ENCODE measurements at regions not wholly inside any gene's neighbourhood (a gene's known extent, or its start where the extent isn't known, plus 50 kb on each side); places are given as distances from the start of the nearest gene placed in this dataset.

DNA sequence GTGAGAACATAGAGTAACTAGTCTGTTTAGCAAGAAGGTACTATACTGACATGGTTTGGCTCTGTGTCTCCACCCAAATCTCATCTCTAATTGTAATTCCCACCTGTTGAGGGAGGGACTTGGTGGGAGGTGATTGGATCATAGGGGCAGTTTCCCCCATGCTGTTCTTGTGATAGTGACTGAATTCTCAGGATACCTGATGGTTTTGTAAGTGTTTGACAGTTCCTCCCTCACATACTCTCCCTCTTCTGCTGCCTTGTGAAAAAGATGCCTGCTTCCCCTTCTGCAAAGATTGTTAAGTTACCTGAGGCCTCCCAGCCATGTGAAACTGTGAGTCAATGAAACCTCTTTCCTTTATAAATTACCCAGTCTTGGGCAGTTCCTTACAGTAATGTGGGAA is 240.4 kb upstream of the ST8SIA4 start:
- DNase-seq (ENCODE audit: low spot score in 2 of 2): no peak
- H3K36me3 ChIP-seq: no peaks in the 10 kb centered on the region
- H3K27me3 ChIP-seq: no peaks in the 10 kb centered on the region
- TF ChIP-seq, protein P1, sequence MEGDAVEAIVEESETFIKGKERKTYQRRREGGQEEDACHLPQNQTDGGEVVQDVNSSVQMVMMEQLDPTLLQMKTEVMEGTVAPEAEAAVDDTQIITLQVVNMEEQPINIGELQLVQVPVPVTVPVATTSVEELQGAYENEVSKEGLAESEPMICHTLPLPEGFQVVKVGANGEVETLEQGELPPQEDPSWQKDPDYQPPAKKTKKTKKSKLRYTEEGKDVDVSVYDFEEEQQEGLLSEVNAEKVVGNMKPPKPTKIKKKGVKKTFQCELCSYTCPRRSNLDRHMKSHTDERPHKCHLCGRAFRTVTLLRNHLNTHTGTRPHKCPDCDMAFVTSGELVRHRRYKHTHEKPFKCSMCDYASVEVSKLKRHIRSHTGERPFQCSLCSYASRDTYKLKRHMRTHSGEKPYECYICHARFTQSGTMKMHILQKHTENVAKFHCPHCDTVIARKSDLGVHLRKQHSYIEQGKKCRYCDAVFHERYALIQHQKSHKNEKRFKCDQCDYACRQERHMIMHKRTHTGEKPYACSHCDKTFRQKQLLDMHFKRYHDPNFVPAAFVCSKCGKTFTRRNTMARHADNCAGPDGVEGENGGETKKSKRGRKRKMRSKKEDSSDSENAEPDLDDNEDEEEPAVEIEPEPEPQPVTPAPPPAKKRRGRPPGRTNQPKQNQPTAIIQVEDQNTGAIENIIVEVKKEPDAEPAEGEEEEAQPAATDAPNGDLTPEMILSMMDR (IDR thresholded peaks at IDR 0.05): no peak
- TF ChIP-seq EP300 (IDR thresholded peaks at IDR 0.05) (no peak), POLR2AphosphoS5 (IDR thresholded peaks at IDR 0.05) (no peak), POLR2A (IDR thresholded peaks at IDR 0.05) (no peak)
- H3K27ac ChIP-seq: no peak overlapping the region
- H3K4me3 ChIP-seq: no peak overlapping the region
- H3K9me3 ChIP-seq: no peaks in the 10 kb centered on the region
- H3K4me1 ChIP-seq: no peaks in the 10 kb centered on the region

GRCh38 chr5:101142102-101142501 is 239.0 kb upstream of the ST8SIA4 start:
- Histone ChIP-seq H3K4me3 (no peak overlapping the region), H3K9me3 (no peaks in the 10 kb centered on the region), H3K36me3 (no peaks in the 10 kb centered on the region), H3K4me1 (no peaks in the 10 kb centered on the region), H3K27me3 (no peaks in the 10 kb centered on the region), H3K27ac (no peak overlapping the region)
- WGBS: 65% methylated on average over 3 of the region's 3 CpGs
- TF ChIP-seq EP300 (IDR thresholded peaks at IDR 0.05) (no peak), POLR2A (IDR thresholded peaks at IDR 0.05) (no peak), POLR2AphosphoS5 (IDR thresholded peaks at IDR 0.05) (no peak)
- TF ChIP-seq, protein P1 (IDR thresholded peaks at IDR 0.05): no peak
- no peak for DNase-seq (ENCODE audit: low spot score in 2 of 2)

DNA sequence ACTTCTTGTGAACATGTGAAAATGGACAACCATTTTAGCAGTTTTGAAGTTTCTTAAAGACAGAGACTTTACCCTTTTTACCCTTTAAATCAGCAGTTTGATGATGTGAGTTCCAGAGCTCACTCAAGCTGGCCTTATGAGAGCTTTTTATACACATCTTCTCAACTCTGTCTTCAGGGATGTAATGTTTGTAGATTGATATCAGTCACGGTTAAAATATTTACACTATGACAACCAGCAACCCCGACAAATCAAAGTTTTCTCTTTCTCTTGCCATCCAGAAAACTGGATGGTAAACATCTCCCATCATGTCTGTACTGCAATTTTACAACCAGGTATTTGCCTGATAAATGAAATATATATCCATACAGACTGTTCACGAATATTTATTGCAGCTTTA is 233.4 kb upstream of the ST8SIA4 start:
- no peaks in the 10 kb centered on the region for H3K9me3 ChIP-seq
- H3K4me1 ChIP-seq: no peaks in the 10 kb centered on the region
- H3K27ac ChIP-seq: no peak overlapping the region
- TF ChIP-seq POLR2A (IDR thresholded peaks at IDR 0.05) (no peak), EP300 (IDR thresholded peaks at IDR 0.05) (no peak), POLR2AphosphoS5 (IDR thresholded peaks at IDR 0.05) (no peak)
- TF ChIP-seq, protein P1 (IDR thresholded peaks at IDR 0.05): no peak
- H3K27me3 ChIP-seq: no peaks in the 10 kb centered on the region
- 74% methylated on average over 3 of the region's 3 CpGs for WGBS
- no peak for DNase-seq (ENCODE audit: low spot score in 2 of 2)
- no peaks in the 10 kb centered on the region for H3K36me3 ChIP-seq
- no peak overlapping the region for H3K4me3 ChIP-seq

GRCh38 chr5:101123363-101123762 is 220.3 kb upstream of the ST8SIA4 start:
- no peak for DNase-seq (ENCODE audit: low spot score in 2 of 2)
- Histone ChIP-seq H3K27me3 (no peaks in the 10 kb centered on the region), H3K4me3 (no peak overlapping the region), H3K4me1 (no peaks in the 10 kb centered on the region), H3K27ac (no peak overlapping the region), H3K9me3 (peaks cover 4% of the 10 kb centered on the region), H3K36me3 (no peaks in the 10 kb centered on the region)
- WGBS: 94% methylated on average over 2 of the region's 2 CpGs
- TF ChIP-seq EP300 (IDR thresholded peaks at IDR 0.05): no peak
- no peak for TF ChIP-seq POLR2A (IDR thresholded peaks at IDR 0.05)
- TF ChIP-seq POLR2AphosphoS5 (IDR thresholded peaks at IDR 0.05): no peak
- TF ChIP-seq, protein P1 (IDR thresholded peaks at IDR 0.05): no peak

GRCh38 chr5:101112645-101113044 is 209.6 kb upstream of the ST8SIA4 start:
- Histone ChIP-seq H3K27me3 (no peaks in the 10 kb centered on the region), H3K27ac (no peak overlapping the region), H3K36me3 (no peaks in the 10 kb centered on the region), H3K4me3 (no peak overlapping the region), H3K9me3 (no peaks in the 10 kb centered on the region), H3K4me1 (no peaks in the 10 kb centered on the region)
- DNase-seq (ENCODE audit: low spot score in 2 of 2): no peak
- TF ChIP-seq POLR2AphosphoS5 (IDR thresholded peaks at IDR 0.05) (no peak), POLR2A (IDR thresholded peaks at IDR 0.05) (no peak), EP300 (IDR thresholded peaks at IDR 0.05) (no peak)
- TF ChIP-seq, protein P1 (IDR thresholded peaks at IDR 0.05): no peak

Data from suprapubic skin (tissue), 4 donors.